ENCODE measurements at regions not wholly inside any gene's neighbourhood (a gene's known extent, or its start where the extent isn't known, plus 50 kb on each side); places are given as distances from the start of the nearest gene placed in this dataset.
"Not testable (repeated sequence)": the region's sequence is repeated elsewhere in the genome, so short reads cannot be mapped to it uniquely, and the experiment has no call there.

DNA sequence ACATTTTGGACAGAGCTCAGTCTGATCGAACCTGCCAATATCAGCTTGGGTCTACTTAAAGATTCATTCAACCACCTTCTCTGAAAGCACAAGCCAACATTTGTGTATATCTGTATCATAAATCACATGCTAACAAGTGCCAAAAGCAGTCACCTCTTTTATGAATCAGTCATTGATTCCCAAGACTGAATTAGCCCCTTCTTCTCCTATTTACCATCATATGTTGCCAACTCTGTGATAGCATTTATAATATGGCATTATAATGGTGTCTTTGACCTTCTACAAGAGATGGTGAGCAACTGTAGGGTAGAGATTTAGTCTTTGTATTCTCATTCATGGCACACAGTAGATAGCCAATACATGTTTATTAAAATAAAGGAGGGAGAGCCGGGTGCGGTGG, 61.4 kb downstream of the DDX53 start:
- no peak for DNase-seq (ENCODE audit: low read depth)

DNA sequence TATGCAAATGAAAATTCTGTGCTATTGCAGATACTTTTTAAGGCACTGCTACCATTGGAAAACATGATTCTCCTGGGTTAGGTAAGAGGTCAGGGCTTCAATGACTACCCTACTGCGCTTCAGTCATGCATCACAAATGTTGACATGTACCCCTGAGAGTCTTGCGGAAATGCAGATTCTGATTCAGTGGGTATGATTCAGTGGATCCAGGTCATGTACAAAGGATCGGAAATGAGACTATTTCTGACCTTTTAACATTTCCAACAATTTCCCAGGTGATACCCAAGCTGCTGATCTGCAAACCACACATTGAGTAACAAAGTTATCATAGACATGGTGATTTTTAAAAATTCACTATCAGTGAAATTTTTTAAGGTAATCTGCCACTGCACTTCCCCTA, 62.6 kb downstream of the DDX53 start:
- DNase-seq (ENCODE audit: low read depth), result no peak

DNA sequence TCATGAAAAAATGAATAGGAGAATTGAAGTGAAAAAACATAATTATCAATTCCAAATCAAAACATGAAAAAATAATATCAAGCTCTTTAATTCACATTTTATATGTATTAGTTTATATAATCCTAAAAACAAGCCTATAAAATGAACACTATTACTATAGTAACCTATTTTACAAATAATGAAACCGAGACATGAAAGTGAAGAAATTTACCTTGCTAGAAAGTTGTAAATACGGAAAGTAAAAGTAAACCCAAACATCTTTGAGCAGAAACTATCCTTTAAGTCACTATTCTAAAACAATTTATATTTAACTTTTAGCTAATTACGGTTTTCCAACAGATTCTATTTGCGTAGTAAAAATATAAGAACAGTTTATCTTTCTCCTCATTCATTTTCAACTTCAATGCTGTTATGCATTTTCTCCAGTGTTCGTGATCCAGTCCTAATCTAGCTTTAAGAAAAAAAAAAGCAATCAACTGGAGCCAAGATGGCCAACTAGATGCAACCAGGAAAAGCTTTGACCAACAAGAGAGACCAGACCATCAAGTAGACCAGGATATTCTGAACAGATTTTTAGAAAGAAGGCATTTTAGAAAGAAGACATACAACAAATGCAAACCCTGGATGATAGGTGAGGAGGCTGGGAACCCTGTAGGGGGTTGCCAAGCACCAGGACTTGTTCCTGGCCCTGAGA, 67.0 kb downstream of the DDX53 start:
- DNase-seq (ENCODE audit: low read depth), result no peak

GRCh38 chrX:23075461-23075860, 75.7 kb downstream of the DDX53 start:
- not testable (repeated sequence) for DNase-seq (ENCODE audit: low read depth)

GRCh38 chrX:23079347-23079746, 79.6 kb downstream of the DDX53 start:
- no peak for DNase-seq (ENCODE audit: low read depth)

DNA sequence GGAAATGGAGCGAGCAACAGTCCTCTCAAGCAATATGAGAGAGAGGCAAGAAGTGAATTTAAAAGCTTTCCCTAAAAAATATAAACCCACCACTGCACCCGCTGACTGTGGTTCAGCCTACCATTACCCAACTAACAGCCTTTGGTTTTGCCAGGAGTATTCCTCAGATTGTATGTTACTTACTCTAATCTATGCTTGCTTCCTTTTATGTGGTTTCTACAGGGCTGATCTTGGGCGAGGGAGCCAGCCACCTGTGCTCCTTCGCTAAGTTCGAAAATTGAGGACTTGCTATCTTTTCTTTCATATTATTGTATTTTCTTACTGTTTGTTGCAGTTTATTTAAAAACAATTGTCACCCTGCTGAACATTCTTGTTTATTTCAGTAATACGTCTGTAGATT, 101.1 kb downstream of the DDX53 start:
- no peak for DNase-seq (ENCODE audit: low read depth)

DNA sequence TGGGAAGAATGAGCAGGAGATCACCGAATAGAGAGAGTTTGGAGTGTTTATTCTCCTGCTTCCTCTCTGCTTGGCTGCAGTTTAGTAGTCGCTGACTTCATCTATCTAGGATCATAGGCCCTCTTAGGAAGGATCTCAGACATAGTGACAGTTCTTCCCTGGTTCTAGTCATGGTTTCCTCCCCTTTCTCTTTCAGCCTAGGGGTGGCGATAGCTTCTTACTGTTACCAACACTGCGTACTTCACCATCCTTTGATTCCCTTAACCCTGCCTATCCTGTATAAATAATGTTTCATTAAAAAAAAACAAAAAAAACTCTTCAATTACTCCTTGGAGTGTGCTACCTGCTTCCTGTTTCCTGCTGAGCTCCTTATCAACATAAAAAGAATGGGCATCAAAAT, 103.8 kb downstream of the DDX53 start:
- no peak for DNase-seq (ENCODE audit: low read depth)

GRCh38 chrX:23114241-23114640, 114.5 kb downstream of the DDX53 start:
- no peak for DNase-seq (ENCODE audit: low read depth)

DNA sequence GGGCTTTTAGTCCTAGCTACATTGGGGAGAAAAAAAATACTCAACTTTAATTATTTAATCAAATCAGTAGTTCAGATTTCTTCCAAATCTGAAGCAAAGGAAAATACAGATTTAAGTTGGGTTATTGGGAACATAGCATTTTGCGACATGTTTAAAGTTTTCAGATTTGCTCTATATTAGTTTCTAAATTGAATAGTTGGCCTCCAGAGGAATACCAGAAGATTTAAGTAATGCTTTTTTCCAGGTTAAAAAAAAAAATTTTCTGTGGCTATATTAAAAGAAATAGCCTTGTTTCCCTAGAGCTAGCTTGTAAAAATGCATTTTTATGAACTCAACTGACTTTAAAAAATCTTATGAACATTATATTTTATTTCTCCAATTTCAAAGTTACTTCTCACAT, 115.9 kb downstream of the DDX53 start:
- no peak for DNase-seq (ENCODE audit: low read depth)

DNA sequence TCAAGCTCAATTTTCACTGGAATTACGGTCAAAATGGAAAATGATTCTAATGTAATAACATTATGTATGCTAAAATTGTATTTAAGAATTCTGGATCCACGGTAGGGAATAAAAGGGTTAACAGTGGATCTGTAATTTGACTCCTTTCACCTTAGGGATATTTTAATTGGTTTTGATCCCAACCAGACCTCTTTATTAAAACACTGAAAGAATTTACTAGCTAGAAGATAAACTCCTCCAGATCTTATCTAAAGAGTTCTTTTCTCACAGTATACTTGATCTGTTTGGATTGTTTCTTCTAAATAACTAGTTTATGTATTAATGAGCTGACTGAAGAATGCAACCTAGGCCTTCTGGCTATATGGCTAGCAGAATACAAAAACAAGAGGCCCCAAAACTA, 118.4 kb downstream of the DDX53 start:
- DNase-seq (ENCODE audit: low read depth), result no peak

DNA sequence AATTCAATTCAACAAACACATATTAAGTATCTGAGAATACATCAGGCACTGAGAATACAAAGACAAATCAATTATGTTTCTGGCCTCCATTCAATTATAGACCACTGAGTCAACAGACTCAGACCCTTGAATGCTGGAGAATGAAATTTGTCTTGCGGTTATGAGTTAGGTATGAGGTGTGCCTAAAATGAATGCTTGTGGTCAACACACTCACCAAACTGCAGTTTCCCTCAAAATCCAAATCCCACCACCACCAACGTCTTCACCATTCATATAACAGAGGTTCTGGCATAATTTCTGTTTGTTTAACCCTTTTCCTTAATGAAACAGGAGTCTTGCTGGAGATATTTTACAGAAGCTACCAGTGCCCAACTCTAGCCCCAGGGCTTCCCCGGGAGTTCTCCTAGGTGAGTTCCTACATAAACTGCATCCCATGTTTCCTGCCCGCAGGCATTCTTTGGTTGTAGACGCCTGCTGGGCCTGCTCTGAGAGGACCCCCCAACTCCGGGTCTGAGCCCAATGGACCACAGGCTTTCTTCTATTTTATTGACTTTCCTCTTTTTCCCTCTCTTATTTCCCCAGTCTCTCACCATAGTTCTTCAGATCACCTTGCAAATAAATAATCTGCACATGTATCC, 119.2 kb downstream of the DDX53 start:
- no peak for DNase-seq (ENCODE audit: low read depth)

DNA sequence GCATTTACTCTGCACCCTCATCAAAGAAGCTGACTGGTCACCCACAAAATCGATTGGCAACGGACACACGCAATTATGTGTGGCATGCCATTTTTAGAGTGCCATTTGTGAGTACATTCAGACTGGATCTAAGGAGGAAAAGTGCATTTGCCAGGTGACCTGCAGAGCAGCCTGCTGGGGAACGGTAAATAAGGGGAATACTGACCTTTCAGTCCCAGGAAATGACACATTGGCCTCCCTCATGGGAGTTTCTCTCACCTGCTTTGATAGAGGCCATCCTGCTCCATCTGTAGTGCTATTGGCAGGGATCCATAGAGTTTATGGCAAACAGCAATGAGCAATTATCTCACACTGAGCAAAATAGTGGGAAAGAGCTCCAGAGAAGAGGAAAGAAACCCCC, 127.8 kb downstream of the DDX53 start:
- no peak for DNase-seq (ENCODE audit: low read depth)

DNA sequence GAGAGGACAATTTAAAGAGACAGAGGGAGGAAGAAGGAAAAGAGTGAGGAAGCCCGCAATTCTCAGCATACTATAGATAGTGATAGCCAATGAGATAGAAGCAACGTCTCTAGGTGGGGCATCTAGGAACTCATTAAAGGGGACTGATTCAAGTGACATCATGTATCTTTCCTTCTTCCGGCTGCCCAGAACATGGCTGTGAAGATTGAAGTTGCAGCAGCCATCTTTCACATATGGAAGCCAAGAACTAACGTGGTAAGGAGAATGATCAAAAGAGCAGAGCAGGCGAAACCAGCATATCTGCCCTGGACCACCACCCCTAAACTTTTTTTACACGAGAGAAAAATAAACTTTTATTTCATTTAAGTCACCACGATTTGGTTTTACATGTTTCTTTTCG, 133.8 kb downstream of the DDX53 start:
- DNase-seq (ENCODE audit: low read depth), result no peak

GRCh38 chrX:23134136-23134535, 134.4 kb downstream of the DDX53 start:
- no peak for DNase-seq (ENCODE audit: low read depth)

DNA sequence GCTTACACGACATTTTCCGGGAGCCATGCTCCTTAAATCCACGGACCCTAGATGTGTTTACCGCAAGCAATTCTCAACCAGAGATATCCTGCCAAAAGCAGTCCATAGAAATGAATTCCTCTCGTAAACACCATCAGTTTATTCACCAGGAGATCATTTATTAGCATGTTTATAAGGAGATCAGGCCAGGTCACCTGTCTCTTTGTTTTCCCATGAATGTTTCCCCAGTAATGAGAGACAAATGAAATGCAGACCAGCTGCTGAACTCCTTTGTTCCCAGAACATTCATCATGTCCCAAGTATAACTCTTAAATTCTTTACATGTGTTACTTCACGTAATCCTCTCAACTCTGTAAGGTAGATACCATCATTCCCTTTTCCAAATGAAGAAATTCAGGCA, 137.1 kb downstream of the DDX53 start:
- no peak for DNase-seq (ENCODE audit: low read depth)

DNA sequence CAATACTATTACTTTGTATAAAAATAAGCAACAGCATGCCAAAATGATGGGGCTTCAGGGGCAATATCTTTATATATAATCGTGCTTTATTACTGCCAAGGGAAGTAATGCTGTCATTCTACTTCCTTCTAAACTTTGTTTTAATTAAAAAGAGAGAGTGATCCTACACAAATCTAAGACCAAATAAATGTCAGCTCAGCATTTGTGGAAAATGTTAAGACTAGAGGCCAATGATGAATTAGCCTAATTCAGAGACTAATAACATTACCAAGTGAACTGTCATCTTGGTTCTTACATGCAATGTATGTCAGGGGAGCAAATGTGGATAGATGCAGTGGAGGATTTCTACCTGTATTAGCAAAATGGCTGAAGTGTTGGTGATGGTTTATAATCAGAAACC, 166.4 kb upstream of the PTCHD1 start:
- DNase-seq (ENCODE audit: low read depth), result no peak

DNA sequence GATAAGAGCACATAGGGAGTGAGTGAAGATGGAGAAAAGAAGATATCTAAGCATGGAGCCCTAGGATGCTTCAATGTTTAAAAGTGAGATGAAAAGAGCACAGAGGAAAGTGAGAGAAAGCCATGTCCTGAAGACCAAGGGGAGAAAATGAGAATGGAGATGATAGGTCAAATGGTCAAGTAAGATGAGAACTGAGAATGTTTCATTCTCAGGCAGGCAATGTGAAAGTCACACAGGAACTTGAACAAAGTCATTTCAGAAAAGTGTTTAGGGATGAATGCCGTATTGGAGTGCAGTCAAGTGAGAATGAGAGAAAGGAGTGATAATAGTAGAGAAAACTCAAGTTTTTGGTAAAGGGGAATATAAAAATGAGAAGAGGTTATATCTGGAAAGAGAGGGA, 148.7 kb upstream of the PTCHD1 start:
- DNase-seq (ENCODE audit: low read depth), result no peak

- DNase-seq (ENCODE audit: low read depth), result no peak
These were observed 146.8 kb upstream of the PTCHD1 start for GRCh38 chrX:23187819-23188218.

- no peak for DNase-seq (ENCODE audit: low read depth)
These were observed 139.6 kb upstream of the PTCHD1 start for GRCh38 chrX:23194885-23195554.

GRCh38 chrX:23195761-23196160, 138.9 kb upstream of the PTCHD1 start:
- no peak for DNase-seq (ENCODE audit: low read depth)

- DNase-seq (ENCODE audit: low read depth), result no peak
These were observed 132.9 kb upstream of the PTCHD1 start for GRCh38 chrX:23201706-23202105.

- no peak for DNase-seq (ENCODE audit: low read depth)
These were observed 132.3 kb upstream of the PTCHD1 start for GRCh38 chrX:23202326-23202725.

DNA sequence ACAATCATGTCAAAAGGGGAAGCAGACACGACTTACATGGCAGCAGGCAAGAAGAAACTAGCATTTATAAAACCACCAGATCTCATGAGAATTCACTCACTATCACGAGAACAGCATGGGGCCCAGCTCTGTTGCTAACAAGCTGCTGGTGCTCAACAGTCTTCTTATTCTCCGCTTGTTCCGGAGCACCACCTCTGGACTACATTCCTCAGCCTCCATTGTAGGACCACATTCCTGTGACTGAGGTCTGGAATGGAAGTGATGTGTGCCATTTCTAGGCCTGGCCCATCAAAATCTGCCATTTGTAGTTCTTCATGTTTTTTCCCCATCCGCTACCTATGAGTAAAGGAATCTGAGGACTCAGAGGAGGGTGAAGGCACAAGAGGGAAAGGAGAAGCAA, 111.5 kb upstream of the PTCHD1 start:
- DNase-seq (ENCODE audit: low read depth), result no peak

DNA sequence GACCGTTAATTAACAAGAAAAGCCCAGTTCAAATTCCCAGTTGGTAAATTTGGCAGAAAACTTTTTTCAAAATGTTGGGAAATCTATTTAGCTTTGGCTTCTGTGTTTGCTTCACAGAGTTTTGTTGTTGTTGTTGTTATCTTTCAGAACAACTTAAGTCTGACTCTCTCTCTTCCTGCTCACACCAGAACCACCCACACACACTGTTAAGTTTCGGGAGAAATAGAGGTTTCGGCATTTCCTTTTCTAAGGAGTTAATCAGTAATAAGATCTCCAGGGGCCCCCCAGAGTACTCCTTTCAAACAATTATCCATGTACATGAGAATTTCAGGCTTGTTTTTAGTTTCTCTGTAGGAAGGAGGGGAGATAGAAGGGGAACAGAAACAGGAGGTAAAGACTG, 106.2 kb upstream of the PTCHD1 start:
- DNase-seq (ENCODE audit: low read depth), result no peak

All from HS-27A (cell line).